ENCODE measurements at regions not wholly inside any gene's neighbourhood (a gene's known extent, or its start where the extent isn't known, plus 50 kb on each side); places are given as distances from the start of the nearest gene placed in this dataset.

DNA sequence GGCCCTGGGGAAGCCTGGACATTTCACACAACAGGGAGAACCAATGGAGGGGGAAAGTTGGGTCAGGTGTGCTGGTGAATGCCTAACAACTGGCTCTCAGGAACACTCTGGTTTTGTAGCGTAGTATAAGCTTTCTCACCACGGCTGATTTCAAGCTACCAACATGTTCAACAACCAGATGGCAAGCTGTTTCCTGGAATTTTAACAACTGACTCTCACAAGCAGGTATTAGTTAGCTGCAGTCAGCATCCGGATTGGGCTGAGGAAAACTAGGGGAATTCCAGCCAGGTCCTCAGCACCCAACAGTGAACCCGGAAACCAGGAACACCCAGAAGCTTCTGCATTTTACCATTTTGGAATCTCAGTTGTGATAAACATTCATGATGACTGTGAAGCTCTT lies 162.3 kb upstream of the CAMK1G start:
- no peak for DNase-seq

DNA sequence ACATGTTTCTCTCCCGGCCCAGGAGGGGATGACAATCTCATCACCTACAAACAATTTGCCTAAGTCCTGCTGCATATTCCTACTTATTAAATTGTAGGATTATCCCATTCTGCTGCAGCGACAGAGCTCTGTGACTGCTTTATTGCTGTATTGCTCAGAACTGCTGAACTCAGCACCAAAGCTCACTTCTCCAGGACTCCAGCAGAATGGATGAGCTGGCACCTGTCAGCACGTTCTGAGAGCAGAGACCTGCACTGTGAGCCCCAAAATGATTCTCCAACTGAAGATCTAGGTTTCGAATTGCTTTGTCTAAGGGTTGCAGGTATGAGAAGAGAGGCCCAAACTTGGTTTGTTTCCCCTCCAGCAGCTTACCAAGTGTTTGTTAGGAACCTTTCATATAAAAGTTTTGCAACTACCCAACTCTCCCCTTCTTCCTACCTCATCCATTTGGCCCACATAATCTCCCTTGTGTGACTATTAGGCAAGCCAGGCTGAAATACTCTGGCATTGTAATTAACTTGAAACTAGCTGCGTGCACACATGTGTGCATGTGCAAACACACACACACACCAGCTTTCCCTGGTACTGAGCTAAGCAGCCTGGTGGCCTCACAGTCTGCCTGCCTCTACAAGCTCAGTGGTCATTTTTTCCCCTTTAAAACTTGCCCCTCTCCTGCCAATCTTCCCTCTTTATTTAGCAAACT lies 161.4 kb upstream of the CAMK1G start:
- no peak for DNase-seq

DNA sequence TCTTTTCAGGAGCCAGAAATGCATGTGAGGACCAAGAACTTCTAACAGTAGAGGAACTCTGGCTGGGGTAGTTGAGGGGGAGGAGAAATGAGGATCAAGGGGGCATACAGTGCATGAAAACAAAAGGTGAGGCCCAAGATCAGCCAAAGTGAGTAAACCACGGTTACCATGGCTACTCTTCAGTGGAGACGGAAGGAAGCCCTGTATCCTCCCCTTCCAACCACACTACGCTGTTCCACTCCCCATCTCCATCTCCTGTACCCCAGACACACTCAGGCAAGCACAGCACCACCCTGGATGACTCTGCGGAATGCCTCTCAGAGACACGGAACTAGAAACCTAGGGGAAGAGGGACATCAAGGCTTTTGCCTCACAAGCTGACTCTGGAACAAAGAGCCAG lies 157.6 kb upstream of the CAMK1G start:
- DNase-seq = no peak

DNA sequence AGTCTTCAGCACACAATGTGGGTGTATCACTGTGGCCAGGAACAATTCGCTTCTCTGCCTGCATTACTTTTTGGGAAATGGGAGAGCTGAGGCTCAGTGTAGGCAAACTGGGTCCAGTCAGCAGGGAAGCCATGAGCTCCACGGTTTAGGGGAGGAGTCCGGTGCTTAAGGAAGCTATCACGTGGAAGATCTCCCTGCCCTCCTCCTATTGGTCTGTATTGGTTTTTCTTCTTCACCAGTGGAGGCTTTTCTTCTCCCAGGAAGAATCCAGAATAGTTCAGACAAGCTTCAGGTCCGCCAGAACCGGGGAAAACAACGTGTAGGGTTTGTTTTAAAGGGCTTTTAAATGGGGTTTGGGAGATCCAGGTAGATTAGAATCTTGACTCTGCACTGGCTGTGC lies 156.2 kb upstream of the CAMK1G start:
- DNase-seq = no peak

DNA sequence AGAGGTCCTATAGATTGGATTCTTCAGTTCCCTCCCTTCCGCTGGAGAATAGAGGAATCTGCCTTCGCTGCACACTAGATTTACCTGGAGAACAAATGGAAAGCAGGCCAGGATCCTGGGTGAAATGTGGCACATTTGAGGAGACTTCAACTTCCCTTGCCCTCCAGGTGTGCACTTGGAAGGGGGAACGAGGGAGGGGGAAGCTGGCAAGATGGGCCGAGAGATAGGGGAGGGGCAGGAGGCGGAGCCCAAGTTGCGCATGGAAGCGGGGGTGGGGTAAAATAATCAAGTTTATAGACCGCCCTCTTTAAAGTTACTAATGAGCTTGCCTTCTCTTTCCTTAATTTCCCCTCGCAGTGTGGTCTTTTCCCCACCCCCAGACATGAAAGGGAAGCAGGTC lies 155.7 kb upstream of the CAMK1G start:
- DNase-seq = no peak

DNA sequence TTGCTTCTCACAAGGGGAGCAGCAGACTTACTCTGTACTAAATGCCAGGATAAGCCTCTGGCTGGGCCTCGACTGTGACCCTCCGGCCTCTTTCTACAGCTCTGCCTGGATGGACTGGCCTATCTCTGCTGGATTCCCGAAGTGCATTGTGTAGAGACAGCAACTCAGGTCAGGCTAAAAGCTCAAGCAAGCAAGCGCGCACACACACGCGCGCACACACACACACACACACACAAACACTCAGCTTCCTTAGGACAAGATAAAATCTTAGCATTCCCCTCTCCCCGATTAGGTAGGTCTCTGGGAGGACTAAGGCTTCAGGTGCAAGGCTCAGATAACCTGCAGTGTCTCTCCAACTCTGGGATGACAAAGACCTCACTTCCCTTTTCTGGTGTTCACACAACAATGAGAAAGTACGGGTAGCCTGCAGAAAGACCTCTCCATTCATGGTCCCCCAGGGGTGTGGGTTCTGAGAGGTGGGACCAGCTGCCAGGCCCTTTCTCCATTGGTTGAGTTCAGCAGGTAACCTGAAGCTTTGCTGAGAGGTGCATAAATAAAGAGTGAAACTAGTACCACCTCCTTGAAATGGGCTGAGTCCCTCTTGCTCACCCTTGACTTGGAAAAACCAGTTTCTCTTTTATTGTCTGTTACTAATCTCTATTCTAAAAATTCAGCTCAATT lies 155.1 kb upstream of the CAMK1G start:
- DNase-seq = peak; percentile 42

DNA sequence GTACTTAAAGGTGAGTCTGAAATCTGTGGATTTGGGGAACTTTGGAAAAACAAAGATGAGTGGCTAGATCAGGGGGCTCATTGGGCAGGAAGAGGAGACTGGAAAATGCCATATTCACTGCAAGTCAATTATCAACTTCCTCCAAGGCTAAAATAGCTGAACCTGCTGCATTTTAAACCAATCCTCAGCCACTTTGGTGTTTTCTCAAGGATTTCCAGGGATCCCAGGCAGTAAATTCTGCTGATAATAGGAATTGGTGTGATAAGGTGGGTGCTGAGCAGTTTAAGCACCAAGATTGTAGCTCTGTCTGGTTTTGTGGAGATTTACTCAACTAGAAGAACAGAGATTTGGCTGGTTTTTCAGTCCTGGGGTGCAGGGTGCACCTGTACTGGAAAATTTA lies 153.9 kb upstream of the CAMK1G start:
- no peak for DNase-seq

DNA sequence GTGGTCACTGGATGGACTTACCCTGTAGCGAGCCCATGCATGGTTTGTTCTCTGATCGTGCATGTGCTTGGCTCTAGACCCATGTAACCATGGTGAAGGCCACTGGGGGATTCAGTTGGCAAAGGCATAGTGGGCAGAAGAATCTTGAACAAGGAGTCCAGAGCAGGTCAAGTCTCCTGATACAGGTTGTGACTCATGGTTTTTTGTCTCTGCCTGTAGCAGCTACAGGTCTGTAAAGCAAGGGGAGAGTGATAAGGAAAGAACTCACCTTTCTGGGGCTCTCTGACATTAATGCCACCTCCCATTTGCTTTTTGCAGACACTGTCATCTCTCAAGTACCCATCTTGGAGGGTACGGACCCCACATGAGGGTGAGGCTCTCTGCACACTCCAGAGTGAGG lies 153.4 kb upstream of the CAMK1G start:
- no peak for DNase-seq

DNA sequence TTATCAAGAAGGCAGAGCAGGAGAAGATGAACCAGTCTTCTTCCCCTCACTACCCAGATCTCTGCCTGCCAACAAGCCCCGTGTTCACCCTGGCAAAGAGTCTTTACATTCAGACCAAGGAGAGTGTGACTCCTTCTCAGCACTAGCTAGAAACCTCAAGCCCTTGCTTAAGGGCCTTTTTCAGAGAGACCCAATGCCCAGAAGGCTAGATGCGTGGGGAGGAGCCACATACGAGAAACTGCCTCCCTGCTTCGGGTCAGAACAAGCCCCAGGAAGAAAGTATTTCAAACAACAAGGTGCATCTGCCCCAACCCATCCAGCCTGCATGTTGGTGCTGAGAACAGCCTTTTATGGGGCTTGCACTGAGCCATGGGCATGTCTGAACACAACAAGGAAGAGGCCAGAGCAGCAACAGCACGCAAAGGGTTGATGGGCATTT lies 152.7 kb upstream of the CAMK1G start:
- no peak for DNase-seq

DNA sequence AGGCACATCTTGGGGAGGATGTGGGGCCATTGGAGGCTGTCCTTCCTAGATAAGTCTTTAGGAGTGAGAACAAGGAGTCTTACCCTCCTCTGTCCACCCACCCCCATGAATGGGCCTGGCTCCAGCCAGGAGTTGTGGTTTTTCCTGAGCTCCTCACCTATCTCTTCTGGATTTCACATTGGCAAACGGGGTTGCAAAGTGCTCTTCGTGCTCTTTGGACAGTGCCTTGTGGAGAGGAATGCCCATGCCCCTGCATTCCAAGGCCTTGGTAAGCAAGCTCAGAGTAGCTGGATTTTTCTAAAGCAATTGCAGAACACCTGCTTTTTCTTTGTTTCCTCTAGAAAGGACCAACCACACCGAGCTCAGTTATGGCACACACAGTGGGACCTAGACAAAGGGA lies 152.1 kb upstream of the CAMK1G start:
- DNase-seq = no peak

DNA sequence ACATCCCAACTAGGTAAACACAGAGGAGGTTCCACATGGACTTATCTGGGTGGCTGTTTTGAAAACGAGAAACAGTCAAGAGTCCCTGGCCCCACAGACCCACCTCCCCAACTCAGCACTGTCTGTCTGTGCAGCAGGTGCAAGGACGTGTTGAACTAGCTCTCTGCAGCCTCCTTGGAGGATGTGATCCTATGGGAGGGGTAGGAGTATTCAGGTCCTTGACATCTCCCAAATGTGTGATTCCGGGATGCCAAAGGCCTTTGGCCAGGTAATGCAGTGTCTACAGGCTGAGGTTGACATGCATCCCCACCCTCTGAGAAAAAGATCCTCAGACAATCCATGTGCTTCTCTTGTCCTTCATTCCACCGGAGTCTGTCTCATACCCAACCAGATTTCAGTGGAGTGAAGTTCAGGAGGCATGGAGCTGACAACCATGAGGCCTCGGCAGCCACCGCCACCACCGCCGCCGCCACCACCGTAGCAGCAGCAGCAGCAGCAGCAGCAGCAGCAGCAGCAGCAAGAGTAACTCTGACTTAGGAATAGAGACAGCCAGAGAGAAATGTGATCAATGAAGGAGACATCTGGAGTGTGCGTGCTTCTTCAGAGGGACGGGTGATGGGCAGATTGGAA lies 151.6 kb upstream of the CAMK1G start:
- no peak for DNase-seq

DNA sequence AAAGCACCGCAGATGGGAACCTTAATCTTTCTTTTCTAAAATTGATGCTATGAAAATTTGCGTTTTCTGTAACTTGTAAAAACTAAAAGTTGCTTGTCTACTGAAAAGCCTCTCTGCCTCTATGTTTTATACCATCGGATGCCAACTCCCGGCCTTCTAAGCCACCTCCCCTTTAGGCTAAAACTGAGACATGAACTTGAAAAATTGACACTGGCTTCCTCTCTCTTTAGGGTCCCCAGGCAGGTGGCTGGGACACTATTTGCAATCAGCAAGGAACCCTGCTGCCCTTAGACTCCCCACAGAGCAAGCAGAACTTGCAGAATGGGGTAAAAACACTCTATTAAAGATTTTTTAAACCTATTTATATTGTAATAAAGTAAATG lies 151.1 kb upstream of the CAMK1G start:
- DNase-seq = no peak

DNA sequence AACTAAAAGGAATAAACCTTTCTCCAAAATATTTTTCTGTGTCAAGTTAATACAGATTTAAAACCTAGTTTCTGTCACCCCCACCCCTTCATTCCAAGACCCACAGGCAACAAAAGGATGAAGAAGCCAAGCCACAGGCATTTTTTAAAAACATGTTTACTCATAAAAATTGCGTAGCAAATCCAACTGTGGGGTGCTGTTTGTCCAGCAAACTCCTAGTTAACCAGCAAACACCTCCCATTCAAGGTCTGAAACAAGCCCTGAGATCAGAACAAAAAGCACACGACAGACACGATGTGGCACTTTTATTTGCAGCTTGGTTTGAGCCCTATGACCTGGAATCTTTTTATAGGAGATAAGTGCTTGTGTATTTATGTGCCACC lies 149.9 kb upstream of the CAMK1G start:
- no peak for DNase-seq

DNA sequence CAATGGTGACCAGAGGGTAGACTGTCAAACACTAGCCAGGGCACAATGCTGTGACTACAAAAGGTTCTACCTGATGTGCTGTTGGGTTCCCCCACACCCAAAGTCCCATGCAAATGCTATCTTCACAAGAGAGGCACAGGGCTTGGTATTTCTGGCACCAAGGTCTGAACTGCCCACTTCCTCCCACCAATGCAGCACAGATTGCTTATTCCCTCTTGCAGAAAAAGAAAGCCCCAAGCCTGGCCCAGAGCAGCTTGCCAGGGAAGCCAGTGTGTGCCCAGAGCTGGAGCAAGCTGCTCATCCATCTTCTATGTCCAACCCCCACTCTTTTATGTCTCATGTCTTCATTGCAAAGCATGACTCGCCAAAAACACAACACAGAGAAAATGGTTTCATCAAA lies 149.4 kb upstream of the CAMK1G start:
- no peak for DNase-seq

DNA sequence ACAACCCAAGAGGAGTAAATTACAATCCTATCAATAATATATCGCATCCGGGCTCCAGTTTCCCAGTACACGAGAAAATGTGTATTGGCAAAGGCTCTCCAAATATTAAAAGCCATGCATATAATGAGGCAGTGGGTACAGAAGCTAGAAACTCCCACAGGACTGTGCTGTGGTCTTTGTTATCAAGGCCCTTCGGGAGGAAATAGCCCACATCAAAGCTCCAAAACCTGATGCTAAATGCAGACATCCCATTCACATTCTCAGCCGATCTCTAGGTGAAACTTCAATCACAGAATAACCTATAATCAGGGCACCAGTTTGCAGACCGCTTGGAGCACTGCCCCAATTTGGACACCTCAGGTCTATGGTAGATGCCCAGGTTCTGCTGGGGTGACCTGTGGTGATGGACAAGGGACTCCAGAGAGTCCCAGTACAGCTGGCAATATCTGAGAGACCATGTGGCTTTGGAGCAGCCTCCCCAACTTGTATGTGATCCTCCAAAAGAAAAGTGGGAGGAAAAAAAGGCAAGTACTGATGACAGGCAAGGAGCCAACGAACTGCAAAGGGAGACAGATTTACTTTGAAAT lies 148.8 kb upstream of the CAMK1G start:
- DNase-seq = no peak

DNA sequence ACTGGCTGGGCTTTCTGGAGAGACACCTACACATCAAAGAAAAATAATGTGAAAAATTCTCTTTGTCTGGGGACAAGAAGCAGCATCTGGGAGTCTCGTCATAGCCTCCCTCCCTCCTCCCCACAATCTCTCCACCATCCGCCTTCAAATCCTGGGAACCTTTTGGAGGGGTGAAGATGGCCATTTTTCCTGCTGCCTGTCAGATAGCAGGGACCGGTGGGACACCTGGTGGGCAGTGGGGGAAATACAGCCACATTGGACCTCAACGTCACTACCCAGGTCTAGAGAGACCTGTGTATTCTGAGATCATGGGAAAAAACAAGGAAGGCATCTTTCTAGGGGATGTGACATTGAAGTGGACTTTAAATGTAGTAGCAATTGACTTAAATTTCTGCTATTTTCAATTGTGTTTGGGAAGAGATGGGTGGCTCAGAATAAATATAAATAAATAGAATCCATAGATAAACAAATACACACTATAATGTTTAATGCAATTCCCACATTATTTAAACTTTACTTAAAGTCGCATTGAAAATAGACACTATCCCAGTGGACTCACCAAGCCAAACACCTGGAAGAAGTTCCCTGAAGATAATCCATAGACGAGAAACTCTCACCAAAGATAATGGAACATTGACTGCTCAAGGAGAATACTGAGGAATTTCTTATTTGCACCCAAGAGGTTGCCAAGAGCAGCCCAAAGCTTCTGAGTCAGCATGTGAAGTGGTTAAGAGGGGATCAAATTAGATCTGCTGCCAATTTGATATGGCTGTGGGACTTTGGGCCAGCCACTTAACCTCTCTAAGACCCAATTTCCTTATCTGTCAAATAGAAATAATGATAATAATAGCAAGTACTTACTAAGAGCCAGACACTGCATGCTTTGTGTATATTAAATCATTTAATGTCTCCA lies 147.6 kb upstream of the CAMK1G start:
- DNase-seq = peak; percentile 90

DNA sequence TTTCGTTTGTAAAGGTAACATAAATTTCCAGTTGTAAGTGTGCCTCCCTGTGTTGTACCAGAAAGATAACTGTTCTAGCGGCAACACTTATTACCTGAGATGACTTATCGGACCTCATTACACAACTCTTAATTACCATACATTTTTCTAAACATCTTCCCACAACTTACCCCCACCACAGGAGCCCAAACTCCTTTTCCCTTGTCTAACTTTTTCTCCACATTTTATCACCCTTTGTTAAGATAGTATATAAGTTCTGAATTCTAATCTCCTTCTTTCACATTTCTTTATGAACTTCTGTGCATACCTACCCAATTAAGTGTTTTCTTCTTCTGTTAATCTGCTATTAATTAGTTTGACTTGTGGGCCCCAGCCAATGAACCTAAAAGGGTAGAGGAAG lies 143.7 kb upstream of the CAMK1G start:
- no peak for DNase-seq

DNA sequence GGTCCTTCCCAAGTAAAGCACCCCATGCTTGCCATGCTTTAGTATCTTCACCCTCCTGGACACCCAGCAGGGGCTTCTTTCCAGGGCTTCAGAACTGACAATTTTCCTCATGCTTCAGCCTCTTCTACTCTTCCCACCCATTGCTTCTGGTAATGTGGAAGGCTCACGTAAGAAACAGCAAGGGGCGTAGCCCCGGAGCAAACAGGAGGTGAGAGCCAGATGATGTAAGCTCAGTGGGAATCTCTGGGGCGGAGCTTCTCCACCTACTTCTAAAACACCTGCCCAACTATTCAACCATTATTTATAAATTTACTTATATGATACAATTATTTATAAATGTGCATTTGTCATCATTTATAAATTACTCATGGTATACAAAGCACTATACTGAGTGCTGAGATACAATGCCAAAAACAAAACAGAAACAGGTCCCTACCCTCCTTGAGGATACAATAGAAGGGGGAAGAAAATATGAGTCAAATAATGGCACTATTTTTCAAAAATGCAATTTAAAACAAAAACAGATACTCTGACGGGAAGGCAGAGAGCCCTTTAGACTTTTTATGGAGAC lies 140.1 kb upstream of the CAMK1G start:
- no peak for DNase-seq

DNA sequence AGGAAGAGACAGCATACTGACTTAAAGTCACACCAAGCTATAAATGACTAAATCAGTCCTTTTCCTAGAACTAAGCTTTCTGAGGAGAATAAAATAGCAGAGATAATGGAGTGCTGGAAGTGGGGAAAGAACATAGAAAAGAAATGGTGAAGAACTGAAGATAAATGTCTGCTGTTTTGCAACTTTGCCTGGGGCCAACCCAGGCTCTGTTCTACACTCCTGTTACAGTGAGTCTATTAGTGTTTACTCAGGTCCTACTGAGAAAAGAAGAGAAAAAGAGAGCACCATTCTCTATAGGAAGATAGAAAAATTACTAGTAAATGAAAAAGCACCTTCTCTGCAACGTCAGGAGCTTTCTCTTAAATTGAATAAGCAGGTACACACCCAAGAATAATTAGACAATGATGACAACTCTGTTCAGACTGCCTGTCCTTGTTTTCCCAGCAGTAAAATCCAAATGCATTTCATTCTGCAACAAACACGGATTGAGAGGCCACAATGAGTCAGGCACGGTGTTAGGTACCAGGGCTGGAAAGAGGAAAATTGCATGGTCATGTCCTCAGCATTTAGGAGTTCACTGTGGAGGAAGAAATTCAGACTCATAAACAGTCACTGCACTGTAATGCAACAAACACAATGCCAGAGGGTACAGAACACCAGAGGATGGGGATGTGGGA lies 139.4 kb upstream of the CAMK1G start:
- no peak for DNase-seq

DNA sequence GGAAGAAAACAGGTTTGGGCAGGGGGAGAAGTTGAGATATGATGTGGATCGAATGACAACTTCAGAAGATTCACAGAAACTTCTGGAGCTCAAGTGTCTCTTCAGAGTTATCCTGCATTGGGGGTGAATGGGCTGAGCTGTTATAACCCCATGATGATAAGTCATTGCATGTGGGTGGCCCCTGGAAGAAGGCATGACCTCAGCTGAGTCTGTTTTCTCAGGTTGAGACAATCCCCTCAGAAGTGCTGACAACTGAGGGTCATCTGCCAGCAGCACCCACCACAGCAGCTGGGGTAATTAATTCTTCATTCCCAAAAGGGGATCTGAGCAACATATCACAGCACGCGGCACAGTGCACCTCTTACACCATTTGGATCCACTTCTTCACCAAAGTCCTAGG lies 138.6 kb upstream of the CAMK1G start:
- DNase-seq = no peak

DNA sequence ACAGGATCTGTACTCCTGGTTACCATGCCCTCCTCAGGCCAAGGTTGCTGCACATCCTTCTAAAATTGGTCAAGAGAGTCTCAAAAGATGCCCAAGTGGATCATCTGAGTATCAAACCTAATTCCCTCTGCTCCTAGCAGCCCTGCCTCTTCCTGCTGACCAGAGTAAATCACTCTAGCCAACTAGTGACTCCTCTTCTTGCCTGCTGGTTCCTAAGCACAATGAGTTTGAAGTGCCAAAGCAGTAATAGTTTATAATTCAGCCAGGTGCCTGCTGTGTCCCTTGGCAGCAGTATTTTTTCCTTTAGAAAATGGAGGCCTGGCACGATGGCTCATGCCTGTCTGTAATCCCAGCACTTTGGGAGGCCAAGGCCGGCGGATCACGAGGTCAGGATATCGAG lies 137.9 kb upstream of the CAMK1G start:
- DNase-seq = no peak

DNA sequence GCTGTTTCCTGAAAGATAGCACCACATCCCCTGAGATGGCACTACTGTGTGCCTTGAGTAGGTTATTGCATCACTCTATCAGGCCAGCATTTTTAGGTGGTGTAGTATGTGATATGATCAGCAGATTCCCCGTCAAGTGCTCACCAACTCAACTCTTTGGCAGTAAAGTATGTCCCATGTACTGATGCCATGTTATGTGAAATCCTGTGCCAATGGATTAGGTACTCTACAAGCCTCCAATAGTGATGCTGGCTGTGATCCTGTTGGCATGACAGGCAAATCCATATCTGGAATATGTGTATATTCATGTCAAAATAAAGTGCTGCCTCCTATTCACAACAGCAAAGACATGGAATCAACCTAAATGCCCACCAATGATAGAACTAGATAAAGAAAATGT lies 137.2 kb upstream of the CAMK1G start:
- no peak for DNase-seq

Data from eye (tissue), 1 donor.